Gastrocnemius medialis (tissue), 4 donors: ENCODE measurements at regions not wholly inside any gene's neighbourhood (a gene's known extent, or its start where the extent isn't known, plus 50 kb on each side); places are given as distances from the start of the nearest gene placed in this dataset.

Experiments
- CTCF ChIP-seq, 5 experiments: fragments of 450-650 bp in 3 of 5; fragments of 200-600 bp in 2 of 5; sonication (generic) in 2 of 5; IDR thresholded peaks in 4 of 5; conservative IDR thresholded peaks in 1 of 5; 1 replicate in 4 of 5; 2 replicates in 1 of 5; pipeline ENCODE4 v1.5.1; 2016 to 2019; ENCODE audit warnings: antibody characterized with exemption in 5 of 5, mild to moderate bottlenecking in 3 of 5, moderate library complexity in 3 of 5
- POLR2A ChIP-seq, 2 donors: fragments of 450-650 bp; IDR thresholded peaks; one replicate each; pipeline ENCODE4 v1.6.1; 2017; ENCODE audit warnings: antibody characterized with exemption in 2 of 2, mild to moderate bottlenecking in 2 of 2, moderate library complexity in 2 of 2

- TF ChIP-seq CTCF (IDR thresholded peaks at IDR 0.05 in 4 of 5, conservative IDR thresholded peaks at IDR 0.05 in 1 of 5) (no peak), POLR2A (IDR thresholded peaks at IDR 0.05) (no peak)
Observed at GRCh38 chr14:82528016-82528415, 994.4 kb upstream of the SEL1L start.
